Dermis microvascular lymphatic vessel endothelial cell (primary cell): ENCODE measurements at regions not wholly inside any gene's neighbourhood (a gene's known extent, or its start where the extent isn't known, plus 50 kb on each side); places are given as distances from the start of the nearest gene placed in this dataset.
"Not testable (repeated sequence)": the region's sequence is repeated elsewhere in the genome, so short reads cannot be mapped to it uniquely, and the experiment has no call there.

Source experiments
- DNase-seq, 2 donors: peaks; one replicate each; pipeline versions ENCODE4 v3.0.0 to v3.0.0-alpha.2; 2010; ENCODE audit warnings: low read depth in 2 of 2

GRCh38 chr20:43837856-43838702, 76.6 kb upstream of the TOX2 start:
- no peak for DNase-seq

- no peak for DNase-seq
Observed at GRCh38 chr20:43836790-43837189, 77.9 kb upstream of the TOX2 start.

GRCh38 chr20:43835944-43836508, 78.6 kb upstream of the TOX2 start:
- no peak for DNase-seq

GRCh38 chr20:43833511-43834395, 80.9 kb upstream of the TOX2 start:
- DNase-seq = no peak

GRCh38 chr20:43832961-43833360, 81.7 kb upstream of the TOX2 start:
- no peak for DNase-seq

- DNase-seq = no peak
Observed at GRCh38 chr20:43832096-43832816, 82.4 kb upstream of the TOX2 start.

GRCh38 chr20:43831481-43832065, 83.1 kb upstream of the TOX2 start:
- no peak for DNase-seq

GRCh38 chr20:43830883-43831282, 83.8 kb upstream of the TOX2 start:
- DNase-seq = no peak

GRCh38 chr20:43829951-43830690, 84.5 kb upstream of the TOX2 start:
- DNase-seq = no peak

- DNase-seq = no peak
Observed at GRCh38 chr20:43827940-43828562, 86.6 kb upstream of the TOX2 start.

- not testable (repeated sequence) for DNase-seq
Observed at GRCh38 chr20:43826943-43827342, 87.7 kb upstream of the TOX2 start.

- DNase-seq = no peak
Observed at GRCh38 chr20:43825581-43825980, 89.1 kb upstream of the TOX2 start.

GRCh38 chr20:43825051-43825402, 89.6 kb upstream of the TOX2 start:
- no peak for DNase-seq

GRCh38 chr20:43824309-43825050, 90.2 kb upstream of the TOX2 start:
- peak in 1 of 2 donors; percentile 12 for DNase-seq

GRCh38 chr20:43821795-43822194, 92.9 kb upstream of the TOX2 start:
- no peak for DNase-seq

GRCh38 chr20:43820731-43821330, 93.8 kb upstream of the TOX2 start:
- no peak for DNase-seq

- DNase-seq = no peak
Observed at GRCh38 chr20:43812216-43812615, 85.4 kb upstream of the GTSF1L start.

GRCh38 chr20:43809206-43809819, 82.5 kb upstream of the GTSF1L start:
- DNase-seq = no peak

- DNase-seq = no peak
Observed at GRCh38 chr20:43804781-43805180, 78.0 kb upstream of the GTSF1L start.
